GM21360 (cell line): ENCODE measurements at regions not wholly inside any gene's neighbourhood (a gene's known extent, or its start where the extent isn't known, plus 50 kb on each side); places are given as distances from the start of the nearest gene placed in this dataset.
"Not testable (repeated sequence)": the region's sequence is repeated elsewhere in the genome, so short reads cannot be mapped to it uniquely, and the experiment has no call there.

Experiments
- ATAC-seq: cut with Tn5 transposase; IDR thresholded peaks from one replicate; pipeline ENCODE4 v1.9.1; 2021; ENCODE audit warnings: mild to moderate bottlenecking, moderate library complexity; ENCODE audit not compliant: unreplicated experiment

GRCh38 chr6:144429753-144430152 is 144.6 kb downstream of the UTRN start:
- no peak for ATAC-seq

- ATAC-seq = not testable (repeated sequence)
Observed at GRCh38 chr6:144433446-144433845, 148.3 kb downstream of the UTRN start.

GRCh38 chr6:144434308-144434990 is 149.3 kb downstream of the UTRN start:
- ATAC-seq = no peak

- ATAC-seq = no peak
Observed at GRCh38 chr6:144435602-144436426, 150.7 kb downstream of the UTRN start.

GRCh38 chr6:144437105-144437504 is 152.0 kb downstream of the UTRN start:
- no peak for ATAC-seq

GRCh38 chr6:144438103-144438502 is 153.0 kb downstream of the UTRN start:
- no peak for ATAC-seq

GRCh38 chr6:144439016-144439415 is 153.9 kb downstream of the UTRN start:
- ATAC-seq = no peak

GRCh38 chr6:144441801-144442200 is 156.7 kb downstream of the UTRN start:
- ATAC-seq = not testable (repeated sequence)

- ATAC-seq = no peak
Observed at GRCh38 chr6:144443157-144443556, 158.0 kb downstream of the UTRN start.

GRCh38 chr6:144447472-144447871 is 162.3 kb downstream of the UTRN start:
- ATAC-seq = no peak

- no peak for ATAC-seq
Observed at GRCh38 chr6:144449218-144449617, 164.1 kb downstream of the UTRN start.

GRCh38 chr6:144449911-144450597 is 164.9 kb downstream of the UTRN start:
- no peak for ATAC-seq

GRCh38 chr6:144460327-144461095 is 175.4 kb downstream of the UTRN start:
- peak; percentile 94 for ATAC-seq

- no peak for ATAC-seq
Observed at GRCh38 chr6:144462058-144462457, 176.9 kb downstream of the UTRN start.

- no peak for ATAC-seq
Observed at GRCh38 chr6:144466716-144467115, 181.6 kb downstream of the UTRN start.

GRCh38 chr6:144467172-144467762 is 182.1 kb downstream of the UTRN start:
- no peak for ATAC-seq

- ATAC-seq = no peak
Observed at GRCh38 chr6:144467921-144468320, 182.8 kb downstream of the UTRN start.

GRCh38 chr6:144468709-144469108 is 183.6 kb downstream of the UTRN start:
- ATAC-seq = no peak

GRCh38 chr6:144469144-144469575 is 184.0 kb downstream of the UTRN start:
- ATAC-seq = peak; percentile 66

- ATAC-seq = not testable (repeated sequence)
Observed at GRCh38 chr6:144470201-144470600, 185.1 kb downstream of the UTRN start.
